ENCODE measurements at regions not wholly inside any gene's neighbourhood (a gene's known extent, or its start where the extent isn't known, plus 50 kb on each side); places are given as distances from the start of the nearest gene placed in this dataset.

- TF ChIP-seq POLR2A (IDR thresholded peaks at IDR 0.05; ENCODE audit: borderline replicate concordance, extremely low read depth, insufficient read depth, insufficient read length) (no peak), EGR1 (IDR thresholded peaks at IDR 0.05; ENCODE audit: low read depth) (no peak)
- TF ChIP-seq, protein P1, sequence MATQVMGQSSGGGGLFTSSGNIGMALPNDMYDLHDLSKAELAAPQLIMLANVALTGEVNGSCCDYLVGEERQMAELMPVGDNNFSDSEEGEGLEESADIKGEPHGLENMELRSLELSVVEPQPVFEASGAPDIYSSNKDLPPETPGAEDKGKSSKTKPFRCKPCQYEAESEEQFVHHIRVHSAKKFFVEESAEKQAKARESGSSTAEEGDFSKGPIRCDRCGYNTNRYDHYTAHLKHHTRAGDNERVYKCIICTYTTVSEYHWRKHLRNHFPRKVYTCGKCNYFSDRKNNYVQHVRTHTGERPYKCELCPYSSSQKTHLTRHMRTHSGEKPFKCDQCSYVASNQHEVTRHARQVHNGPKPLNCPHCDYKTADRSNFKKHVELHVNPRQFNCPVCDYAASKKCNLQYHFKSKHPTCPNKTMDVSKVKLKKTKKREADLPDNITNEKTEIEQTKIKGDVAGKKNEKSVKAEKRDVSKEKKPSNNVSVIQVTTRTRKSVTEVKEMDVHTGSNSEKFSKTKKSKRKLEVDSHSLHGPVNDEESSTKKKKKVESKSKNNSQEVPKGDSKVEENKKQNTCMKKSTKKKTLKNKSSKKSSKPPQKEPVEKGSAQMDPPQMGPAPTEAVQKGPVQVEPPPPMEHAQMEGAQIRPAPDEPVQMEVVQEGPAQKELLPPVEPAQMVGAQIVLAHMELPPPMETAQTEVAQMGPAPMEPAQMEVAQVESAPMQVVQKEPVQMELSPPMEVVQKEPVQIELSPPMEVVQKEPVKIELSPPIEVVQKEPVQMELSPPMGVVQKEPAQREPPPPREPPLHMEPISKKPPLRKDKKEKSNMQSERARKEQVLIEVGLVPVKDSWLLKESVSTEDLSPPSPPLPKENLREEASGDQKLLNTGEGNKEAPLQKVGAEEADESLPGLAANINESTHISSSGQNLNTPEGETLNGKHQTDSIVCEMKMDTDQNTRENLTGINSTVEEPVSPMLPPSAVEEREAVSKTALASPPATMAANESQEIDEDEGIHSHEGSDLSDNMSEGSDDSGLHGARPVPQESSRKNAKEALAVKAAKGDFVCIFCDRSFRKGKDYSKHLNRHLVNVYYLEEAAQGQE (IDR thresholded peaks at IDR 0.05; ENCODE audit: low read depth): no peak
- TF ChIP-seq, protein P2, sequence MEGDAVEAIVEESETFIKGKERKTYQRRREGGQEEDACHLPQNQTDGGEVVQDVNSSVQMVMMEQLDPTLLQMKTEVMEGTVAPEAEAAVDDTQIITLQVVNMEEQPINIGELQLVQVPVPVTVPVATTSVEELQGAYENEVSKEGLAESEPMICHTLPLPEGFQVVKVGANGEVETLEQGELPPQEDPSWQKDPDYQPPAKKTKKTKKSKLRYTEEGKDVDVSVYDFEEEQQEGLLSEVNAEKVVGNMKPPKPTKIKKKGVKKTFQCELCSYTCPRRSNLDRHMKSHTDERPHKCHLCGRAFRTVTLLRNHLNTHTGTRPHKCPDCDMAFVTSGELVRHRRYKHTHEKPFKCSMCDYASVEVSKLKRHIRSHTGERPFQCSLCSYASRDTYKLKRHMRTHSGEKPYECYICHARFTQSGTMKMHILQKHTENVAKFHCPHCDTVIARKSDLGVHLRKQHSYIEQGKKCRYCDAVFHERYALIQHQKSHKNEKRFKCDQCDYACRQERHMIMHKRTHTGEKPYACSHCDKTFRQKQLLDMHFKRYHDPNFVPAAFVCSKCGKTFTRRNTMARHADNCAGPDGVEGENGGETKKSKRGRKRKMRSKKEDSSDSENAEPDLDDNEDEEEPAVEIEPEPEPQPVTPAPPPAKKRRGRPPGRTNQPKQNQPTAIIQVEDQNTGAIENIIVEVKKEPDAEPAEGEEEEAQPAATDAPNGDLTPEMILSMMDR (IDR thresholded peaks at IDR 0.05 in 2 of 3, conservative IDR thresholded peaks at IDR 0.05 in 1 of 3; ENCODE audit: borderline replicate concordance in 1 of 3, insufficient read depth in 1 of 3, low read depth in 2 of 3, low read length in 2 of 3): no peak
Observed at GRCh38 chrY:20659450-20659849, 83.9 kb downstream of the EIF1AY start.
